ENCODE measurements at regions not wholly inside any gene's neighbourhood (a gene's known extent, or its start where the extent isn't known, plus 50 kb on each side); places are given as distances from the start of the nearest gene placed in this dataset.

- DNase-seq = no peak
Observed at GRCh38 chr4:25578432-25578831, 77.2 kb upstream of the SLC34A2 start.

GRCh38 chr4:25580633-25581467 is 74.8 kb upstream of the SLC34A2 start:
- no peak for DNase-seq

- DNase-seq = no peak
Observed at GRCh38 chr4:25585901-25586523, 69.6 kb upstream of the SLC34A2 start.

- DNase-seq = no peak
Observed at GRCh38 chr4:25588206-25588605, 67.4 kb upstream of the SLC34A2 start.

- no peak for DNase-seq
Observed at GRCh38 chr4:25590171-25590570, 65.5 kb upstream of the SLC34A2 start.

- DNase-seq = no peak
Observed at GRCh38 chr4:25592736-25593135, 62.9 kb upstream of the SLC34A2 start.
